ENCODE measurements at regions not wholly inside any gene's neighbourhood (a gene's known extent, or its start where the extent isn't known, plus 50 kb on each side); places are given as distances from the start of the nearest gene placed in this dataset.

- Histone ChIP-seq H3K4me1 (ENCODE audit: insufficient read depth, poor library complexity, severe bottlenecking) (peaks cover 11% of the 10 kb centered on the region), H3K4me3 (ENCODE audit: severe bottlenecking) (no peak overlapping the region), H3K27ac (ENCODE audit: poor library complexity, severe bottlenecking) (no peak overlapping the region), H3K36me3 (ENCODE audit: low read depth) (peaks cover 9% of the 10 kb centered on the region; the same call in 1 of the 2 replicates), H3K27me3 (ENCODE audit: insufficient read depth, poor library complexity, severe bottlenecking) (no peaks in the 10 kb centered on the region), H3K9me3 (ENCODE audit: severe bottlenecking) (no peaks in the 10 kb centered on the region)
- TF ChIP-seq CTCF (IDR thresholded peaks at IDR 0.05; ENCODE audit: poor library complexity, severe bottlenecking), result no peak
- ATAC-seq (ENCODE audit: low read depth) (no peak), DNase-seq (ENCODE audit: low spot score) (no peak)
Measured at GRCh38 chr14:100396266-100396795, 73.2 kb downstream of the SLC25A47 start.

DNA sequence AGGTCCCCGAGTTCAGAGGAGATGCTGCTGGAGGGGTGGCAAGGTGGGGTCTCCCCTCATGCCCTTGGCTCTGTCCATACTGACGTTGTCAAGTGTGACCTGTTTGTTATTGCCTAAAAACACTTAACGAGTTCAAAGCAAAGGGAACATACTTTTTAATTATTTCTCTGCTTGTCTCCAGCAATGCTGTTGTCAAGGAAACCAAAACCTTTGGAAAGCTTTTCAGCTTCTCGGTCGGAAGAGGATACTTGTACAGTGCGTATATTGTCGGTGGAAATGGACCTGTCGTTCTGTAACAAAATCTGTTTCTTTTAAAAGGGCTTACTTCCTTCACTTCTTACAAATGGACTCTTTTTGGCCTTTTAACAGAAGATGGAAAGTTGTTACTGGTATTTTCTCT is 73.9 kb downstream of the SLC25A47 start:
- peaks cover 9% of the 10 kb centered on the region; the same call in 1 of the 2 replicates for H3K36me3 ChIP-seq (ENCODE audit: low read depth)
- DNase-seq (ENCODE audit: low spot score) (no peak), ATAC-seq (ENCODE audit: low read depth) (no peak)
- H3K27ac ChIP-seq (ENCODE audit: poor library complexity, severe bottlenecking), result no peak overlapping the region
- no peaks in the 10 kb centered on the region for H3K27me3 ChIP-seq (ENCODE audit: insufficient read depth, poor library complexity, severe bottlenecking)
- H3K9me3 ChIP-seq (ENCODE audit: severe bottlenecking), result no peaks in the 10 kb centered on the region
- H3K4me3 ChIP-seq (ENCODE audit: severe bottlenecking), result no peak overlapping the region
- TF ChIP-seq CTCF (IDR thresholded peaks at IDR 0.05; ENCODE audit: poor library complexity, severe bottlenecking), result no peak
- H3K4me1 ChIP-seq (ENCODE audit: insufficient read depth, poor library complexity, severe bottlenecking), result peaks cover 11% of the 10 kb centered on the region

- H3K4me3 ChIP-seq (ENCODE audit: severe bottlenecking), result no peak overlapping the region
- peaks cover 11% of the 10 kb centered on the region for H3K4me1 ChIP-seq (ENCODE audit: insufficient read depth, poor library complexity, severe bottlenecking)
- H3K9me3 ChIP-seq (ENCODE audit: severe bottlenecking), result no peaks in the 10 kb centered on the region
- no peak for TF ChIP-seq CTCF (IDR thresholded peaks at IDR 0.05; ENCODE audit: poor library complexity, severe bottlenecking)
- no peaks in the 10 kb centered on the region for H3K27me3 ChIP-seq (ENCODE audit: insufficient read depth, poor library complexity, severe bottlenecking)
- H3K36me3 ChIP-seq (ENCODE audit: low read depth), result peaks cover 9% of the 10 kb centered on the region; the same call in 1 of the 2 replicates
- peak; percentile 84 for ATAC-seq (ENCODE audit: low read depth)
- no peak for DNase-seq (ENCODE audit: low spot score)
- H3K27ac ChIP-seq (ENCODE audit: poor library complexity, severe bottlenecking), result peak overlapping the region; percentile 16
Measured at GRCh38 chr14:100398044-100398443, 74.9 kb downstream of the SLC25A47 start.

- Histone ChIP-seq H3K9me3 (ENCODE audit: severe bottlenecking) (no peaks in the 10 kb centered on the region), H3K4me3 (ENCODE audit: severe bottlenecking) (no peak overlapping the region), H3K4me1 (ENCODE audit: insufficient read depth, poor library complexity, severe bottlenecking) (peaks cover 11% of the 10 kb centered on the region), H3K27me3 (ENCODE audit: insufficient read depth, poor library complexity, severe bottlenecking) (no peaks in the 10 kb centered on the region), H3K27ac (ENCODE audit: poor library complexity, severe bottlenecking) (no peak overlapping the region), H3K36me3 (ENCODE audit: low read depth) (peaks cover 9% of the 10 kb centered on the region; the same call in 1 of the 2 replicates)
- DNase-seq (ENCODE audit: low spot score), result no peak
- no peak for TF ChIP-seq CTCF (IDR thresholded peaks at IDR 0.05; ENCODE audit: poor library complexity, severe bottlenecking)
- no peak for ATAC-seq (ENCODE audit: low read depth)
Measured at GRCh38 chr14:100399052-100399849, 76.1 kb downstream of the SLC25A47 start.

DNA sequence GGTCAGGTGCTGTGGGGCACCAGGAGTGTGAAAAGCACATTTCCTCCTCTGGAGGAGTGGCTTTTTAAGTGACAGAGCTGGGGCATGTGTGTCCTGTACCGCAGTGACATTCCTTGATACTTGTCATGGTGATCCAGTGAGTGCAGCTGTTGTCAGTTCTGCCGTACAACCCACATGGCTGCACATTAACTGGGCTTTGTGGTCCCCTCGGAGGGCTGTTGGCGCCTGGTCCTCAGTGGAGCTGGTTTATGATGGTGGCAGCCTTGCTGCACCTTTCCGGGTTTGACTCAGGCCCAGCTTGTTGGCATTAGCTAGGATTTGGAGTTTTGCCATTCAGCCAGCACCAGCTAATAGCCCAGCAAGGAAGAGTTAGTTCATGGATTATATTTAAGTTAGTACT is 77.0 kb downstream of the SLC25A47 start:
- Histone ChIP-seq H3K4me1 (ENCODE audit: insufficient read depth, poor library complexity, severe bottlenecking) (peaks cover 11% of the 10 kb centered on the region), H3K9me3 (ENCODE audit: severe bottlenecking) (no peaks in the 10 kb centered on the region), H3K27me3 (ENCODE audit: insufficient read depth, poor library complexity, severe bottlenecking) (no peaks in the 10 kb centered on the region), H3K27ac (ENCODE audit: poor library complexity, severe bottlenecking) (no peak overlapping the region), H3K4me3 (ENCODE audit: severe bottlenecking) (no peak overlapping the region), H3K36me3 (ENCODE audit: low read depth) (peaks cover 9% of the 10 kb centered on the region; the same call in 1 of the 2 replicates)
- no peak for TF ChIP-seq CTCF (IDR thresholded peaks at IDR 0.05; ENCODE audit: poor library complexity, severe bottlenecking)
- DNase-seq (ENCODE audit: low spot score) (no peak), ATAC-seq (ENCODE audit: low read depth) (no peak)
